PC-9 (cell line): ENCODE measurements at regions not wholly inside any gene's neighbourhood (a gene's known extent, or its start where the extent isn't known, plus 50 kb on each side); places are given as distances from the start of the nearest gene placed in this dataset.

ENCODE experiments used
- BruUV-seq: library from RNA; stranded (reverse); fragments of 400-500 nt; replicated peaks from 2 replicates; lab custom pipeline; 2021; lab: Mats Ljungman, UMichigan
- CTCF ChIA-PET: fragments of 300-600 bp; sonication (Branson Sonifier 250); formaldehyde crosslinking; loops from one replicate; lab custom pipeline; 2022; ENCODE audit warnings: antibody characterized with exemption; lab: Charles Lee
- POLR2A ChIA-PET: fragments of 300-600 bp; sonication (Branson Sonifier 250); formaldehyde crosslinking; loops from one replicate; lab custom pipeline; 2022; ENCODE audit warnings: antibody characterized with exemption; ENCODE audit not compliant: unreplicated experiment; lab: Charles Lee
- DNase-seq, 2 experiments: peaks; one replicate each; pipeline versions ENCODE4 v3.0.0 to v3.0.0-alpha.2; 2015 to 2022; ENCODE audit warnings: mixed read lengths in 1 of 2
- H2AFZ ChIP-seq: fragments of 200-600 bp; sonication (generic); 2 replicates; pipeline ENCODE4 v1.8.1; 2017; ENCODE audit warnings: antibody characterized with exemption
- H3F3A ChIP-seq: fragments of 200-600 bp; sonication (generic); 2 replicates; pipeline ENCODE4 v1.8.1; 2017; ENCODE audit warnings: antibody characterized with exemption, mild to moderate bottlenecking, low read depth; ENCODE audit not compliant: insufficient read depth
- H3K27ac ChIP-seq: fragments of 200-600 bp; sonication (generic); 2 replicates; pipeline ENCODE4 v1.6.1; 2016; ENCODE audit warnings: mixed run types
- H3K27me3 ChIP-seq: fragments of 200-600 bp; sonication (generic); 2 replicates; pipeline ENCODE4 v1.6.1; 2016; ENCODE audit warnings: low read depth, mixed run types; ENCODE audit not compliant: insufficient read depth
- H3K36me3 ChIP-seq: fragments of 200-600 bp; sonication (generic); 2 replicates; pipeline ENCODE4 v1.6.1; 2016; ENCODE audit warnings: low read depth, mixed run types
- H3K4me1 ChIP-seq: fragments of 200-600 bp; sonication (generic); replicated peaks from 2 replicates; pipeline ENCODE4 v1.6.1; 2016; ENCODE audit warnings: mixed run types; ENCODE audit not compliant: insufficient read depth
- H3K4me2 ChIP-seq: fragments of 200-600 bp; sonication (generic); 2 replicates; pipeline ENCODE4 v1.6.1; 2017; ENCODE audit warnings: mixed run types
- H3K4me3 ChIP-seq: fragments of 200-600 bp; sonication (generic); 2 replicates; pipeline ENCODE4 v1.6.1; 2016; ENCODE audit warnings: mixed run types
- H3K79me2 ChIP-seq: fragments of 200-600 bp; sonication (generic); 2 replicates; pipeline ENCODE4 v1.6.1; 2017; ENCODE audit warnings: low read depth, mixed run types
- H3K9me2 ChIP-seq: fragments of 200-600 bp; sonication (generic); 2 replicates; pipeline ENCODE4 v1.8.1; 2017; ENCODE audit warnings: mild to moderate bottlenecking; ENCODE audit not compliant: insufficient read depth
- H3K9me3 ChIP-seq: fragments of 200-600 bp; sonication (generic); 2 replicates; pipeline ENCODE4 v1.8.1; 2016; ENCODE audit warnings: low read depth; ENCODE audit not compliant: insufficient read depth
- H4K20me1 ChIP-seq: fragments of 200-600 bp; sonication (generic); 2 replicates; pipeline ENCODE4 v1.8.1; 2017; ENCODE audit not compliant: insufficient read depth
- EZH2 ChIP-seq: fragments of 200-600 bp; sonication (generic); IDR thresholded peaks from 2 replicates; pipeline ENCODE4 v1.8.0; 2017; ENCODE audit warnings: antibody characterized with exemption, low read depth
- intact Hi-C: fragments of 100-400 bp; cut with micrococcal nuclease; formaldehyde crosslinking; loops from one replicate; pipeline ENCODE4 v1.10.0; 2022; ENCODE audit not compliant: unreplicated experiment
- TF ChIP-seq, protein P1 (sequence below): fragments of 200-600 bp; sonication (generic); conservative IDR thresholded peaks from 2 replicates; pipeline ENCODE4 v1.6.1; 2017; ENCODE audit warnings: mixed run types, antibody characterized with exemption, mild to moderate bottlenecking, moderate library complexity

DNA sequence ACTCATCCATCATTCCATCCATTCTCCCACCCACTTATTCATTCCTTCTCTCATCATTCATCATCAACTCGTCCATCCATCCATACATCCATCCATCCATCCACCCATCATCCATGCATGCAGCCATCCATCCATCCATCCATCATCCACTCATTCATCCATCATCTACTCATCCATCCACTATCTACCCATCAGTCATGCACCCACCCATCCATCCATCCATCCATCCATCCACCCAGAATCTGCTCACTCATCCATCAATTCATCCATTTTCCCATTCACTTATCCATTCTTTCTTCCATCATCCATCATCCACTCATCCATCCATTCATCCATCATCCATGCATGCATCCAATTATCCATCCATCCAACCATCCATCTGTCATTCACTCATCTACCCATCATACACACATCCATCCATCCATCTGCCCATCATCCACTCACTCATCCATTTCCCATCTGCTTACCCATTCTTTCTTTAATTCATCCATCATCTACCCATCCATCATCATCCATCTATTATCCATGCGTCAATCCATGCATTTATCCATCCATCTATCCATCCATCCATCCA, 107.1 kb upstream of the WSCD2 start:
- no peak for DNase-seq
- H3F3A ChIP-seq, result no peaks in the 10 kb centered on the region
- CTCF ChIA-PET, result no interaction called here
- POLR2A ChIA-PET, result no interaction called here
- no peak overlapping the region for H3K4me3 ChIP-seq
- no peak overlapping the region for H3K4me2 ChIP-seq
- H3K9me3 ChIP-seq, result no peaks in the 10 kb centered on the region
- no peak overlapping the region for H2AFZ ChIP-seq
- H3K27me3 ChIP-seq, result 0 out of 2 replicates have a peak, but pooled peaks cover under 1% of the 10 kb centered on the region
- no TSS peak for BruUV-seq
- TF ChIP-seq, protein P1, sequence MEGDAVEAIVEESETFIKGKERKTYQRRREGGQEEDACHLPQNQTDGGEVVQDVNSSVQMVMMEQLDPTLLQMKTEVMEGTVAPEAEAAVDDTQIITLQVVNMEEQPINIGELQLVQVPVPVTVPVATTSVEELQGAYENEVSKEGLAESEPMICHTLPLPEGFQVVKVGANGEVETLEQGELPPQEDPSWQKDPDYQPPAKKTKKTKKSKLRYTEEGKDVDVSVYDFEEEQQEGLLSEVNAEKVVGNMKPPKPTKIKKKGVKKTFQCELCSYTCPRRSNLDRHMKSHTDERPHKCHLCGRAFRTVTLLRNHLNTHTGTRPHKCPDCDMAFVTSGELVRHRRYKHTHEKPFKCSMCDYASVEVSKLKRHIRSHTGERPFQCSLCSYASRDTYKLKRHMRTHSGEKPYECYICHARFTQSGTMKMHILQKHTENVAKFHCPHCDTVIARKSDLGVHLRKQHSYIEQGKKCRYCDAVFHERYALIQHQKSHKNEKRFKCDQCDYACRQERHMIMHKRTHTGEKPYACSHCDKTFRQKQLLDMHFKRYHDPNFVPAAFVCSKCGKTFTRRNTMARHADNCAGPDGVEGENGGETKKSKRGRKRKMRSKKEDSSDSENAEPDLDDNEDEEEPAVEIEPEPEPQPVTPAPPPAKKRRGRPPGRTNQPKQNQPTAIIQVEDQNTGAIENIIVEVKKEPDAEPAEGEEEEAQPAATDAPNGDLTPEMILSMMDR, result no peak
- no peak for TF ChIP-seq EZH2
- H3K4me1 ChIP-seq, result no peaks in the 10 kb centered on the region
- H3K27ac ChIP-seq, result no peak overlapping the region
- no peaks in the 10 kb centered on the region for H3K79me2 ChIP-seq
- intact Hi-C loops, result no loop called here
- H4K20me1 ChIP-seq, result no peaks in the 10 kb centered on the region
- no peaks in the 10 kb centered on the region for H3K36me3 ChIP-seq
- H3K9me2 ChIP-seq, result no peaks in the 10 kb centered on the region

DNA sequence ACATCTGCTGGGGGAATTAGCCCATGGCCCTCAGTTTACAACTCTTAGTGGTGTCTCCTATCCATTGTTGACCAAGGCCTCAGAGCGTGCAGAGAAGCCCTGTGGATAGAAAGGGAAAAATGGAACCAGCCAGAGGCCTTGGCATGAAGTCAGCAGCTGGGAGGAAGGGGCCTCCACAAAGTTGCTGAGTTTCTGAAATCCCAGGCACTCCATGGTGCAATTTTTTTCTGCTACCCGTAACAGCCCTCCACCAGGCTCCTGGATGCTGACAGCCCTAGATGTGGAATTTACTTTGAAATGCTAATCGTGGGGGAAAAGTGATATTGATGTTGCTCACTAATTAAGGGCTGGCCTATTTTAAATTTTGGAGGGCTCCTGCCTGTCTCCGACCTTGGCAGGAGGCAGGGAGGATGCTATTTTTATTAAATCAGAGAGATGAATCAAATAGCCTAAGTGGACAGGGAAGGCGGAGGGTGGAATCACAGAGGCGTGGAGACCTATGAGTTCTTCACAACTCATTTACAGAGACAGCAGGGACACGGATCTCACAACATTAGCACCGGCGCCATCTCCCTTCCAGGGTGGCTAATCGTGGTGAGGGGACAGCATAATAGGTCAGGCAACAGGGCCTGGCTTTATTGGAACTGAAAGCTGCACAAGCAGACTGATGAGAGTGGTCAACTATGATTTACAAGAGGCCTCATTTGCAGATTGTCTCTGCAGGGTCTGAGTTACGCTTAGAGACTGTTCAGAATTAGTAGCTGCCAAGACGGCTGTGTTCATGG, 99.8 kb upstream of the WSCD2 start:
- H2AFZ ChIP-seq, result no peak overlapping the region
- no peaks in the 10 kb centered on the region for H4K20me1 ChIP-seq
- no peaks in the 10 kb centered on the region for H3K4me1 ChIP-seq
- ChIA-PET CTCF (no interaction called here), POLR2A (no interaction called here)
- intact Hi-C loops, result no loop called here
- no peaks in the 10 kb centered on the region for H3K9me2 ChIP-seq
- no peak overlapping the region for H3K27ac ChIP-seq
- H3K9me3 ChIP-seq, result no peaks in the 10 kb centered on the region
- no peak overlapping the region for H3K4me2 ChIP-seq
- TF ChIP-seq EZH2, result no peak
- TF ChIP-seq, protein P1, result no peak
- H3K36me3 ChIP-seq, result no peaks in the 10 kb centered on the region
- peaks cover 20% of the 10 kb centered on the region for H3K27me3 ChIP-seq
- DNase-seq, result no peak
- no peaks in the 10 kb centered on the region for H3K79me2 ChIP-seq
- no peaks in the 10 kb centered on the region for H3F3A ChIP-seq
- no TSS peak for BruUV-seq
- no peak overlapping the region for H3K4me3 ChIP-seq

DNA sequence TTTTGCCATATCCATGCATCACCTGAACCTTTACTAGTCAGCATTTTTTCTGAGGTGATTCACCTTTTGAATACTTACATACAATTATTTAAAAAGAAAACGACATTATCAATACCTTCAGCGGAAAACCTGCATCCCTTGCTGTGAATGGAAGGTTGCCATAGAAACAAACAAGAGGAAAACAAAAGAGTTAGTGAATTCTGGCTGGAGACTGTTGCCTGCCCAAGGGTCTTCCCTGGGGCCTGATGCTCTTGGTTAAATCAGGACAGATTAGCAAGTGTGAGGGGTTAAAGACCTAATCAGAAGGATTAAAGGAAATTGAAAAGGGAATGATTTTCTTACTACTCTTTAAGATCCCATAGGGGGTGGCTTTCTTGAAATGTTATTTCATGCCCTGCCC, 96.0 kb upstream of the WSCD2 start:
- Histone ChIP-seq H3K27me3 (peaks cover 12% of the 10 kb centered on the region; the same call in 1 of the 2 replicates), H4K20me1 (no peaks in the 10 kb centered on the region), H3K36me3 (no peaks in the 10 kb centered on the region), H3K27ac (no peak overlapping the region), H3F3A (no peaks in the 10 kb centered on the region), H3K4me2 (no peak overlapping the region), H3K9me3 (no peaks in the 10 kb centered on the region), H3K9me2 (no peaks in the 10 kb centered on the region), H3K79me2 (no peaks in the 10 kb centered on the region), H3K4me3 (no peak overlapping the region), H2AFZ (no peak overlapping the region), H3K4me1 (no peaks in the 10 kb centered on the region)
- intact Hi-C loops, result no loop called here
- ChIA-PET POLR2A (no interaction called here), CTCF (no interaction called here)
- no peak for TF ChIP-seq EZH2
- TF ChIP-seq, protein P1, result no peak
- no TSS peak for BruUV-seq
- DNase-seq, result no peak
